ENCODE measurements at regions not wholly inside any gene's neighbourhood (a gene's known extent, or its start where the extent isn't known, plus 50 kb on each side); places are given as distances from the start of the nearest gene placed in this dataset.

DNA sequence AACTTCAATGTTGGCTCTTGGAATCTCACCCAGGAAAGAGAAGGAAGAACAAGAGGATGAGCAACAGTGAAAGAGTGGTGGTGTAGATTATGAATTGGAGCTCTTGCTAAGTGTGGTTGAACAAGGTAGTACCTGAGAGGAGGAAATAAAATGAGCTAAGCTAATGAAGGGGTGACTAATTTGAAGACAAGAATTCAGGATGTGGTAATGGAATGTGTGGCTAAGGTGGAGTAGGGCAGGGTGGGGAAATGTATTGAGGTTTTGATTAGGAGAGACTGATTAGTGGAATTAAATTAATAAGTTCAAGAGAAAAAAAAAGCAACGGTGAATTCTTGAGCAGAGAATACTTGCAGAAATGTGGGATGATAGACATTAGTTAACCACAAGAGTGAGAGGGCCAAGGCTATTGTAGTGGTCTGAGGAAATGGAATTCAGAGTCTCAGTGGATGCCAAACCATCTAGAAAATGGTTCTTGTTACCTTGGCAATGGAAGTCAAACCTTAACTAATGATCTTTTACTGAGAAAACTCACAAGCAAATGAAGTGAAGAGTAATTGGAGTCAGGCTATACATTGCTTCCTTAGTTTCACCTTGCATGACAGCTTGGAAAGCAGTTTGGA is 648.3 kb upstream of the ZNF608 start:
- Mint-ChIP-seq H3K27me3 (no peaks in the 10 kb centered on the region), H3K36me3 (no peaks in the 10 kb centered on the region), H3K27ac (no peak overlapping the region), H3K9me3 (peaks cover 13 to 28% (median 18%) of the 10 kb centered on the region in 3 donors), H3K4me3 (no peak overlapping the region), H3K4me1 (no peaks in the 10 kb centered on the region)
- H3K36me3 ChIP-seq (ENCODE audit: control insufficient read depth in 2 of 2, extremely low read depth in 1 of 2, insufficient read depth in 1 of 2, low read length in 1 of 2): no peaks in the 10 kb centered on the region
- H3K4me1 ChIP-seq (ENCODE audit: control insufficient read depth in 1 of 2, extremely low read depth in 1 of 2, insufficient read depth in 2 of 2, low read length in 2 of 2): no peaks in the 10 kb centered on the region
- ChIA-PET POLR2A (no interaction called here), CTCF (no interaction called here)
- no peak overlapping the region for H3K27ac ChIP-seq (ENCODE audit: low read length)
- ATAC-seq (replicated peaks in 1 of 4) (no peak), DNase-seq (no peak)
- H3K27me3 ChIP-seq (replicated peaks in 1 of 2; ENCODE audit: control insufficient read depth in 2 of 2, extremely low read depth in 1 of 2, insufficient read depth in 2 of 2, low read length in 1 of 2): no peaks in the 10 kb centered on the region
- no peak overlapping the region for H3K4me3 ChIP-seq (ENCODE audit: control insufficient read depth in 1 of 2, extremely low read depth in 1 of 2, low read length in 1 of 2)
- H3K9me3 ChIP-seq: no peaks in the 10 kb centered on the region
- WGBS (ENCODE audit: insufficient coverage): 100% methylated on average over 1 of the region's 1 CpG

DNA sequence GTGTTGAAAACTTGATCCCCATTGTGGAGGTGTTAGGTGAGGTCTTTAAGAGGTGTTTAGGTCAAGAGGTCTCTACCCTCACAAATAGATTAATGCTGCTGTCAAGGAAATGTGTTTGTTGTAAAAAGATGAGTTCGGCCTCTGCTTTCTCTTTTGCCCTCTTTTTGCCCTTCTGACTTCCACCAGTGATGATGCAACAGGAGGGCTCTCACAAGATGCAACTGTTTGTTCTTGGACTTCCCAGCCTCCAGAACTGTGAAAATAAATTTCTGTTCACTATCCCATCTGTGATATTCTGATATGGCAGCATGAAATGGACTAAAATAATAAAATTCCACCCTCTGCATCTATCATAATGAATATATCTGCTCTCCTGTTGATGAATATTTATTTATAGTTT is 650.0 kb upstream of the ZNF608 start:
- Mint-ChIP-seq H3K27me3 (no peaks in the 10 kb centered on the region), H3K9me3 (peaks cover 11 to 28% (median 18%) of the 10 kb centered on the region in 3 donors), H3K36me3 (no peaks in the 10 kb centered on the region), H3K27ac (no peak overlapping the region), H3K4me3 (no peak overlapping the region), H3K4me1 (no peaks in the 10 kb centered on the region)
- no peaks in the 10 kb centered on the region for H3K4me1 ChIP-seq (ENCODE audit: control insufficient read depth in 1 of 2, extremely low read depth in 1 of 2, insufficient read depth in 2 of 2, low read length in 2 of 2)
- POLR2A ChIA-PET: no interaction called here
- no peak overlapping the region for H3K4me3 ChIP-seq (ENCODE audit: control insufficient read depth in 1 of 2, extremely low read depth in 1 of 2, low read length in 1 of 2)
- H3K27ac ChIP-seq (ENCODE audit: low read length): no peak overlapping the region
- CTCF ChIA-PET: no interaction called here
- H3K9me3 ChIP-seq: no peaks in the 10 kb centered on the region
- H3K27me3 ChIP-seq (replicated peaks in 1 of 2; ENCODE audit: control insufficient read depth in 2 of 2, extremely low read depth in 1 of 2, insufficient read depth in 2 of 2, low read length in 1 of 2): no peaks in the 10 kb centered on the region
- no peak for ATAC-seq (replicated peaks in 1 of 4)
- no peak for DNase-seq
- no peaks in the 10 kb centered on the region for H3K36me3 ChIP-seq (ENCODE audit: control insufficient read depth in 2 of 2, extremely low read depth in 1 of 2, insufficient read depth in 1 of 2, low read length in 1 of 2)
- no CpG with 5 or more reads among the region's 1 CpG for WGBS (ENCODE audit: insufficient coverage)

GRCh38 chr5:125398466-125398865 is 652.0 kb upstream of the ZNF608 start:
- Histone ChIP-seq H3K4me3 (ENCODE audit: control insufficient read depth in 1 of 2, extremely low read depth in 1 of 2, low read length in 1 of 2) (no peak overlapping the region), H3K36me3 (ENCODE audit: control insufficient read depth in 2 of 2, extremely low read depth in 1 of 2, insufficient read depth in 1 of 2, low read length in 1 of 2) (no peaks in the 10 kb centered on the region), H3K4me1 (ENCODE audit: control insufficient read depth in 1 of 2, extremely low read depth in 1 of 2, insufficient read depth in 2 of 2, low read length in 2 of 2) (no peaks in the 10 kb centered on the region), H3K9me3 (no peaks in the 10 kb centered on the region), H3K27me3 (replicated peaks in 1 of 2; ENCODE audit: control insufficient read depth in 2 of 2, extremely low read depth in 1 of 2, insufficient read depth in 2 of 2, low read length in 1 of 2) (no peaks in the 10 kb centered on the region), H3K27ac (ENCODE audit: low read length) (no peak overlapping the region)
- Mint-ChIP-seq H3K27ac (no peak overlapping the region), H3K36me3 (no peaks in the 10 kb centered on the region), H3K4me1 (no peaks in the 10 kb centered on the region), H3K9me3 (peaks cover 10 to 26% (median 12%) of the 10 kb centered on the region in 3 donors), H3K27me3 (no peaks in the 10 kb centered on the region), H3K4me3 (no peak overlapping the region)
- CTCF ChIA-PET: no interaction called here
- no peak for DNase-seq
- no CpG with 5 or more reads among the region's 2 CpGs for WGBS (ENCODE audit: insufficient coverage)
- POLR2A ChIA-PET: interaction anchor here in 1 of 2 donors (0.5 kb wide), 1 partner anchor 8 kb away, joined by 3 read pairs; no protein-coding TSS in a partner anchor
- ATAC-seq (replicated peaks in 1 of 4): no peak

- no peaks in the 10 kb centered on the region for H3K9me3 ChIP-seq
- no peaks in the 10 kb centered on the region for H3K36me3 ChIP-seq (ENCODE audit: control insufficient read depth in 2 of 2, extremely low read depth in 1 of 2, insufficient read depth in 1 of 2, low read length in 1 of 2)
- ChIA-PET CTCF (no interaction called here), POLR2A (no interaction called here)
- no peaks in the 10 kb centered on the region for H3K27me3 ChIP-seq (replicated peaks in 1 of 2; ENCODE audit: control insufficient read depth in 2 of 2, extremely low read depth in 1 of 2, insufficient read depth in 2 of 2, low read length in 1 of 2)
- Mint-ChIP-seq H3K27ac (no peak overlapping the region), H3K27me3 (no peaks in the 10 kb centered on the region), H3K9me3 (peaks cover 0 to 16% (median 6%) of the 10 kb centered on the region in 3 donors), H3K36me3 (no peaks in the 10 kb centered on the region), H3K4me1 (no peaks in the 10 kb centered on the region), H3K4me3 (no peak overlapping the region)
- no CpG with 5 or more reads among the region's 3 CpGs for WGBS (ENCODE audit: insufficient coverage)
- H3K4me1 ChIP-seq (ENCODE audit: control insufficient read depth in 1 of 2, extremely low read depth in 1 of 2, insufficient read depth in 2 of 2, low read length in 2 of 2): no peaks in the 10 kb centered on the region
- ATAC-seq (replicated peaks in 1 of 4) (no peak), DNase-seq (no peak)
- no peak overlapping the region for H3K4me3 ChIP-seq (ENCODE audit: control insufficient read depth in 1 of 2, extremely low read depth in 1 of 2, low read length in 1 of 2)
- H3K27ac ChIP-seq (ENCODE audit: low read length): no peak overlapping the region
Observed at GRCh38 chr5:125399885-125400284, 653.4 kb upstream of the ZNF608 start.

- H3K27ac ChIP-seq (ENCODE audit: low read length): no peak overlapping the region
- H3K36me3 ChIP-seq (ENCODE audit: control insufficient read depth in 2 of 2, extremely low read depth in 1 of 2, insufficient read depth in 1 of 2, low read length in 1 of 2): no peaks in the 10 kb centered on the region
- no peaks in the 10 kb centered on the region for H3K27me3 ChIP-seq (replicated peaks in 1 of 2; ENCODE audit: control insufficient read depth in 2 of 2, extremely low read depth in 1 of 2, insufficient read depth in 2 of 2, low read length in 1 of 2)
- ATAC-seq (replicated peaks in 1 of 4) (no peak), DNase-seq (no peak)
- WGBS (ENCODE audit: insufficient coverage): no CpG with 5 or more reads among the region's 5 CpGs
- peaks cover 3 to 16% (median 5%) of the 10 kb centered on the region in 3 donors for H3K9me3 Mint-ChIP-seq
- no peaks in the 10 kb centered on the region for H3K4me1 ChIP-seq (ENCODE audit: control insufficient read depth in 1 of 2, extremely low read depth in 1 of 2, insufficient read depth in 2 of 2, low read length in 2 of 2)
- H3K36me3 Mint-ChIP-seq: no peaks in the 10 kb centered on the region
- H3K27me3 Mint-ChIP-seq: no peaks in the 10 kb centered on the region
- H3K4me1 Mint-ChIP-seq: no peaks in the 10 kb centered on the region
- H3K9me3 ChIP-seq: no peaks in the 10 kb centered on the region
- no peak overlapping the region for H3K27ac Mint-ChIP-seq
- H3K4me3 ChIP-seq (ENCODE audit: control insufficient read depth in 1 of 2, extremely low read depth in 1 of 2, low read length in 1 of 2): no peak overlapping the region
- ChIA-PET CTCF (no interaction called here), POLR2A (no interaction called here)
- H3K4me3 Mint-ChIP-seq: no peak overlapping the region
Observed at GRCh38 chr5:125401724-125402622, 655.5 kb upstream of the ZNF608 start.

DNA sequence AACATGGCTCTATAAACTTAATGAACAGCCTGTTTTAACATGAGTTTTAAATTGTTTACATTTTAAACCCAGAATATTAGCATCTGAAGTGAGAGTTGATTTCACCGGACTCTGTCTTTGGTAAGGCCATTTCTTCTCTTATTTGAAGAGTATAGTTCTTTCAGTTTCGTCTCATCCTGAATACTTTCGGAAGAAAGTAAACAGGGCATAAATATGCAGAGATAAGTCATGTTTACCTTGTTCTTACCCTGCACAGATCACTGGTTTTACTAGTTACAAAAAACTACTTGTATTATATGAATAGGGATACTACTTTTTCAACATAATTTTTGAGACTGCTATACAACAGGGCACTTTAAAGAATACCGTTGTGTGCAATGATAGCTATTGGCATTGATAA is 656.3 kb upstream of the ZNF608 start:
- Mint-ChIP-seq H3K27me3 (no peaks in the 10 kb centered on the region), H3K4me3 (no peak overlapping the region), H3K4me1 (no peaks in the 10 kb centered on the region), H3K27ac (no peak overlapping the region), H3K9me3 (peaks cover 3 to 10% (median 5%) of the 10 kb centered on the region in 3 donors), H3K36me3 (no peaks in the 10 kb centered on the region)
- DNase-seq (no peak), ATAC-seq (replicated peaks in 1 of 4) (no peak)
- WGBS (ENCODE audit: insufficient coverage): no CpG with 5 or more reads among the region's 4 CpGs
- Histone ChIP-seq H3K9me3 (no peaks in the 10 kb centered on the region), H3K27ac (ENCODE audit: low read length) (no peak overlapping the region), H3K36me3 (ENCODE audit: control insufficient read depth in 2 of 2, extremely low read depth in 1 of 2, insufficient read depth in 1 of 2, low read length in 1 of 2) (no peaks in the 10 kb centered on the region), H3K4me3 (ENCODE audit: control insufficient read depth in 1 of 2, extremely low read depth in 1 of 2, low read length in 1 of 2) (no peak overlapping the region), H3K27me3 (replicated peaks in 1 of 2; ENCODE audit: control insufficient read depth in 2 of 2, extremely low read depth in 1 of 2, insufficient read depth in 2 of 2, low read length in 1 of 2) (no peaks in the 10 kb centered on the region), H3K4me1 (ENCODE audit: control insufficient read depth in 1 of 2, extremely low read depth in 1 of 2, insufficient read depth in 2 of 2, low read length in 2 of 2) (no peaks in the 10 kb centered on the region)
- ChIA-PET CTCF (no interaction called here), POLR2A (no interaction called here)

Measured in T-cell (primary cell).